GM18499 (cell line): ENCODE measurements at regions not wholly inside any gene's neighbourhood (a gene's known extent, or its start where the extent isn't known, plus 50 kb on each side); places are given as distances from the start of the nearest gene placed in this dataset.

Source experiments
- ATAC-seq: cut with Tn5 transposase; IDR thresholded peaks from one replicate; pipeline ENCODE4 v1.9.1; 2021; ENCODE audit warnings: moderate number of reproducible peaks; ENCODE audit not compliant: insufficient read depth, unreplicated experiment

- ATAC-seq = no peak
These were observed 239.6 kb upstream of the TRAM1L1 start for GRCh38 chr4:117324851-117325491.

- no peak for ATAC-seq
These were observed 240.7 kb upstream of the TRAM1L1 start for GRCh38 chr4:117326091-117326490.

- ATAC-seq = no peak
These were observed 242.1 kb upstream of the TRAM1L1 start for GRCh38 chr4:117327491-117327890.

GRCh38 chr4:117328333-117328732 lies 243.0 kb upstream of the TRAM1L1 start:
- no peak for ATAC-seq

- ATAC-seq = no peak
These were observed 246.4 kb upstream of the TRAM1L1 start for GRCh38 chr4:117331817-117332216.

- ATAC-seq = no peak
These were observed 249.2 kb upstream of the TRAM1L1 start for GRCh38 chr4:117334451-117335188.

GRCh38 chr4:117357437-117357836 lies 272.1 kb upstream of the TRAM1L1 start:
- ATAC-seq = no peak

GRCh38 chr4:117357866-117358265 lies 272.5 kb upstream of the TRAM1L1 start:
- ATAC-seq = no peak

- ATAC-seq = no peak
These were observed 285.7 kb upstream of the TRAM1L1 start for GRCh38 chr4:117370944-117371668.

- no peak for ATAC-seq
These were observed 289.7 kb upstream of the TRAM1L1 start for GRCh38 chr4:117375101-117375500.

- ATAC-seq = no peak
These were observed 291.3 kb upstream of the TRAM1L1 start for GRCh38 chr4:117376692-117377091.

- ATAC-seq = no peak
These were observed 293.6 kb upstream of the TRAM1L1 start for GRCh38 chr4:117378942-117379341.

- ATAC-seq = no peak
These were observed 298.1 kb upstream of the TRAM1L1 start for GRCh38 chr4:117383468-117383867.

GRCh38 chr4:117385526-117385925 lies 300.1 kb upstream of the TRAM1L1 start:
- ATAC-seq = no peak

GRCh38 chr4:117387072-117387471 lies 301.7 kb upstream of the TRAM1L1 start:
- ATAC-seq = no peak

GRCh38 chr4:117400039-117400835 lies 314.9 kb upstream of the TRAM1L1 start:
- no peak for ATAC-seq

GRCh38 chr4:117412661-117413060 lies 327.3 kb upstream of the TRAM1L1 start:
- no peak for ATAC-seq

GRCh38 chr4:117417856-117418255 lies 332.5 kb upstream of the TRAM1L1 start:
- ATAC-seq = no peak

GRCh38 chr4:117420948-117421347 lies 335.6 kb upstream of the TRAM1L1 start:
- no peak for ATAC-seq

GRCh38 chr4:117421706-117422105 lies 336.3 kb upstream of the TRAM1L1 start:
- no peak for ATAC-seq

GRCh38 chr4:117422297-117422696 lies 336.9 kb upstream of the TRAM1L1 start:
- ATAC-seq = no peak
